ENCODE measurements at regions not wholly inside any gene's neighbourhood (a gene's known extent, or its start where the extent isn't known, plus 50 kb on each side); places are given as distances from the start of the nearest gene placed in this dataset.

- TF ChIP-seq CTCF (IDR thresholded peaks at IDR 0.05; ENCODE audit: control extremely low read depth in 1 of 3, insufficient read depth in 1 of 3, low read depth in 1 of 3, low read length in 3 of 3) (no peak), RFX5 (IDR thresholded peaks at IDR 0.05; ENCODE audit: borderline replicate concordance, low read depth, low read length) (no peak), POLR2AphosphoS5 (IDR thresholded peaks at IDR 0.05; ENCODE audit: low read depth, low read length) (no peak), BACH1 (IDR thresholded peaks at IDR 0.05; ENCODE audit: low read length) (no peak)
These were observed 171.2 kb downstream of the CASP12 start for GRCh38 chr11:104727095-104727494.

Data from H1 (cell line).